ENCODE measurements at regions not wholly inside any gene's neighbourhood (a gene's known extent, or its start where the extent isn't known, plus 50 kb on each side); places are given as distances from the start of the nearest gene placed in this dataset.
"Not testable (repeated sequence)": the region's sequence is repeated elsewhere in the genome, so short reads cannot be mapped to it uniquely, and the experiment has no call there.

GRCh38 chr10:123221418-123221817 is 67.2 kb downstream of the BUB3 start:
- FAIRE-seq = no peak

GRCh38 chr10:123222832-123223231 is 68.6 kb downstream of the BUB3 start:
- FAIRE-seq = no peak
- no peak for DNase-seq (ENCODE audit: extremely low spot score, insufficient read length, low read depth)

More at GRCh38 chr10:123221418-123221817, 67.2 kb downstream of the BUB3 start:
- no peak for DNase-seq (ENCODE audit: extremely low spot score, insufficient read length, low read depth)

GRCh38 chr10:123227706-123228105 is 73.5 kb downstream of the BUB3 start:
- no peak for FAIRE-seq
- DNase-seq (ENCODE audit: extremely low spot score, insufficient read length, low read depth) = no peak

- FAIRE-seq (no peak), DNase-seq (ENCODE audit: extremely low spot score, insufficient read length, low read depth) (no peak)
These were observed 75.9 kb downstream of the BUB3 start for GRCh38 chr10:123229927-123230630.

GRCh38 chr10:123232879-123233278 is 78.7 kb downstream of the BUB3 start:
- FAIRE-seq; DNase-seq (ENCODE audit: extremely low spot score, insufficient read length, low read depth): not testable (repeated sequence)

GRCh38 chr10:123235014-123235413 is 80.8 kb downstream of the BUB3 start:
- not testable (repeated sequence) for FAIRE-seq; DNase-seq (ENCODE audit: extremely low spot score, insufficient read length, low read depth)

GRCh38 chr10:123236126-123236525 is 81.9 kb downstream of the BUB3 start:
- DNase-seq (ENCODE audit: extremely low spot score, insufficient read length, low read depth) (no peak), FAIRE-seq (no peak)

GRCh38 chr10:123240250-123240649 is 86.0 kb downstream of the BUB3 start:
- DNase-seq (ENCODE audit: extremely low spot score, insufficient read length, low read depth) (no peak), FAIRE-seq (no peak)

- FAIRE-seq (no peak), DNase-seq (ENCODE audit: extremely low spot score, insufficient read length, low read depth) (no peak)
These were observed 86.6 kb downstream of the BUB3 start for GRCh38 chr10:123240776-123241175.

- DNase-seq (ENCODE audit: extremely low spot score, insufficient read length, low read depth) = no peak
- FAIRE-seq = peak; percentile 33
These were observed 87.4 kb downstream of the BUB3 start for GRCh38 chr10:123241391-123242141.

- no peak for FAIRE-seq
These were observed 90.5 kb downstream of the BUB3 start for GRCh38 chr10:123244747-123245146.

GRCh38 chr10:123245264-123245663 is 91.1 kb downstream of the BUB3 start:
- DNase-seq (ENCODE audit: extremely low spot score, insufficient read length, low read depth) = no peak
- FAIRE-seq = no peak

More at GRCh38 chr10:123244747-123245146, 90.5 kb downstream of the BUB3 start:
- no peak for DNase-seq (ENCODE audit: extremely low spot score, insufficient read length, low read depth)

- FAIRE-seq (no peak), DNase-seq (ENCODE audit: extremely low spot score, insufficient read length, low read depth) (no peak)
These were observed 95.7 kb downstream of the BUB3 start for GRCh38 chr10:123249894-123250293.

- no peak for DNase-seq (ENCODE audit: extremely low spot score, insufficient read length, low read depth)
- no peak for FAIRE-seq
These were observed 96.4 kb downstream of the BUB3 start for GRCh38 chr10:123250640-123251039.

- FAIRE-seq (no peak), DNase-seq (ENCODE audit: extremely low spot score, insufficient read length, low read depth) (no peak)
These were observed 98.6 kb downstream of the BUB3 start for GRCh38 chr10:123252779-123253178.

GRCh38 chr10:123254343-123254742 is 100.1 kb downstream of the BUB3 start:
- DNase-seq (ENCODE audit: extremely low spot score, insufficient read length, low read depth); FAIRE-seq: not testable (repeated sequence)

GRCh38 chr10:123257904-123258456 is 103.8 kb downstream of the BUB3 start:
- no peak for DNase-seq (ENCODE audit: extremely low spot score, insufficient read length, low read depth)
- FAIRE-seq = no peak

- FAIRE-seq = no peak
- no peak for DNase-seq (ENCODE audit: extremely low spot score, insufficient read length, low read depth)
These were observed 104.9 kb downstream of the BUB3 start for GRCh38 chr10:123259081-123259480.

GRCh38 chr10:123259791-123260190 is 105.6 kb downstream of the BUB3 start:
- no peak for DNase-seq (ENCODE audit: extremely low spot score, insufficient read length, low read depth)
- no peak for FAIRE-seq

- no peak for FAIRE-seq
- no peak for DNase-seq (ENCODE audit: extremely low spot score, insufficient read length, low read depth)
These were observed 108.3 kb downstream of the BUB3 start for GRCh38 chr10:123262456-123262855.

- FAIRE-seq (no peak), DNase-seq (ENCODE audit: extremely low spot score, insufficient read length, low read depth) (no peak)
These were observed 112.8 kb downstream of the BUB3 start for GRCh38 chr10:123266971-123267370.

Measured in GM18507 (cell line).